ENCODE measurements at regions not wholly inside any gene's neighbourhood (a gene's known extent, or its start where the extent isn't known, plus 50 kb on each side); places are given as distances from the start of the nearest gene placed in this dataset.
"Not testable (repeated sequence)": the region's sequence is repeated elsewhere in the genome, so short reads cannot be mapped to it uniquely, and the experiment has no call there.

DNA sequence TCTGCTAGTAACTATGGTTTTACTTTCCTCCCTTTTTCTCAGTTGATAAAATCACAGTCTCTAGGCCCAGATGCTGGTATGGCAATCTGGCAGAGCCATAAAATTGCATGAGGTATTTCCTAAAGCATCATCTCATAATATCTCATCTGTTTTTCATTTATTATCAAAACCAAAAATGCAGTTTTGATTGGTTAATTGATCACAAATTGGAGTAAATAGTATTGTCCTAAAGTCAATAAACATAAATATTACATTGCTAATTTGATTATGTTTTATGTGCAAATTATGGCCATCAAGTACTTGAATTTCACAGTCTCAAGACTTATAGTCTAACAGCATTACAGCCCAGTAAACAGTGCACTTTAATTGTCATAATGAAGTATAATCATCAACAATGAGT is 2365.6 kb downstream of the ARAP2 start:
- DNase-seq (ENCODE audit: extremely low read depth in 1 of 2, low read depth in 1 of 2): no peak

DNA sequence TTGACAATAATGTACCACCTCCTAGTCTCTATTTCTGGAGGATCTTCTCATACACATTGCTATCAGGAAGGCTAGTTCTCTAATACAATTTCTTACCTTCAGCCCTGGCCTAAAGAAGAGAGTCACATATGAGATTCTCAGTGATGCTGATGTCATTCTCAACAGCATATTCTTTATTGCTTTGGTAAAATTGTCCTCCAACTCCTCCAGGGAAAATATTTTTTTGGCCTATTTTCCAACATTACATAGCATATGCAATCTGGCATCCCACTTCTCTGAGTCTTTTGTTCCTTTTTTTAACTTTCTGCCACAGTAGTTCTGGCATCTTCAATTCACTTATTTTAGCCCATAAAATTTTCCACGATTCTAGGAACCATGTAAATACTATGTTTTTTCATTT is 2363.1 kb downstream of the ARAP2 start:
- DNase-seq (ENCODE audit: extremely low read depth in 1 of 2, low read depth in 1 of 2): no peak

DNA sequence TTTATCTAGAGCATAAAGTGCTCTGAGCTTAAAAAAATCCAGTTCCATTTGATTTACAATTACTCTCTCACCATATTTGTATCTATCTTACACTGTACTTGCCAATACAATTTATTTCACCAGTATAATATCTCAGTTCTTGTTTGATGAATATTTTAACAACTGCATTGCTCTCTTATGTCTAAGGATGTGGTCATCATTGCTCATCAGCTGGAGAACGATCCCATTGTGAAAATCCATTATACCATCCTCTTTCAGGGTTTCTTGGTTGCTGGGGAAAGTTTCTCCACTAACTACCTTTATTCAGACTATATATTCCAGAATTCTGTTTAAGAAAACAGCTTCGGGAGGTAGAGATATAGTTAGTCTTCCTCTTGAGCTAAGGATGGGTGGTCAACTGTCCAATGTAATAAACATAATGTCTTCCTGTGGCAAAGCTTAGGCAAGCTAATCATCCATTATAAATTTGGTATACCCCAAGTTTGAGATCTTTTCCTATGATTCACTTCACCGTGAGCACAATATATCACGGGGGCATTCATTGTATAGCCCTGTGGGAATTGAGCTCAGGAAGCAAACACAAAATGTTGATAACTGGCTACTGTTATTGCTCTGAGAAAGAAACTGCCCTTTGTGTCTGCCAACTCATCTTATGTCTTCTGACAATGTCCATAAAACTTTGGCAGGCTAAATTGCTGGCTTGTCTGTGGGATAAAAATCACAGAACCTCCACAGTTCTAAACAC is 2361.9 kb downstream of the ARAP2 start:
- no peak for DNase-seq (ENCODE audit: extremely low read depth in 1 of 2, low read depth in 1 of 2)

DNA sequence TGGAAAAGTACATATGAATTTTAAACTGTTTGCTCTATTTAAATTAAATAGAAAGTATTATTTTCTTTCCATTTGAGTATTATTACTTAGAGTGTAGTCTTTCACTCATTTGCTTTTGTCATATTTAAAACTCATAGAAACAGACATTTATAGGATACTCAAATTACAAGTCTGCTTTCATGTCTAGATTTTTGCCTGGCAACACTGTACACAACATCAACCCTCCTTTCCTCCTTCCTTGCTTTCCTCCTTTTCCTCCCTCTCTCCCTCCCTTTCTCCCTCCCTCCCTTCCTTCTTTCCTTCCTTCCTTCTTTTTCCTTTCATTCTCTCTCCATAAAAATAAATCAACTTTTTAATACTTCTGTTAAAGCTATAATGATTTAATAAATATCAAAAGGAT is 2361.2 kb downstream of the ARAP2 start:
- DNase-seq (ENCODE audit: extremely low read depth in 1 of 2, low read depth in 1 of 2): no peak

DNA sequence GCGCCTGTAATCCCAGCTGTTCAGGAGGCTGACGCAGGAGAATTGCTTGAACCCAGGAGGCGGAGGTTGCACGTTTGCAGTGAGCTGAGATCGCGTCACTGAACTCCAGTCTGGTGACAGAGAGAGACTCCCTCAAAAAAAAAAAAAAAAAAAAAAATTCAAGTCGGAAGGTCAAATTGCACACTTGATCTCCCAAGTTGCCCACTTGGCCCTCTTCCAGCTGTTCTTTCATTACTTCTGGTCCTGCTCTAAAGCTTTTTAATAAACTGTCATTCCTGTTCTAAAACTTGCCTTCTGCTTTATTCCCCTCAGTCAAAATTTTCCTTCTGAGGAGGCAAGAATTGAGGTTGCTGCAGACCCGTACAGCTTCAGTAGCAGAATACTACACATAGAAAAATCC is 2358.0 kb downstream of the ARAP2 start:
- DNase-seq (ENCODE audit: extremely low read depth in 1 of 2, low read depth in 1 of 2): no peak

DNA sequence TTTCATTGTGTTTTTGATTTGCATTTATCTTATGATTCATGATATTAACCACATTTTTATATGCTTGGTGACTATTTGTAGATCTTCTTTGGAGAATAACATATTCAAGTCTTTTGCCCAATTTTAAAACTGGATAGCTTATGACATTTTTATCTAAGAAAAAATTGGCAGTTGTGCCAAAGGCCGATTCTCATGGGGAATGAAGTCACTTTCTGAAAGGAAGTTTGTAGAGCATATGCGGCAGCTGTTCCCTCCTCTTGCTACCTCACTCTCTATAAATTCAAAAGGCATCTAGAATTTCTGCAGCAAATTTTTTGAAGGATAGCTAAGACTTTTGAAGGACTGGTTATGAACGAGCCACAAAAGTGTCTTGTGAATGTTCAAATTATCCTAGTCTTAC is 2353.5 kb downstream of the ARAP2 start:
- DNase-seq (ENCODE audit: extremely low read depth in 1 of 2, low read depth in 1 of 2): no peak

DNA sequence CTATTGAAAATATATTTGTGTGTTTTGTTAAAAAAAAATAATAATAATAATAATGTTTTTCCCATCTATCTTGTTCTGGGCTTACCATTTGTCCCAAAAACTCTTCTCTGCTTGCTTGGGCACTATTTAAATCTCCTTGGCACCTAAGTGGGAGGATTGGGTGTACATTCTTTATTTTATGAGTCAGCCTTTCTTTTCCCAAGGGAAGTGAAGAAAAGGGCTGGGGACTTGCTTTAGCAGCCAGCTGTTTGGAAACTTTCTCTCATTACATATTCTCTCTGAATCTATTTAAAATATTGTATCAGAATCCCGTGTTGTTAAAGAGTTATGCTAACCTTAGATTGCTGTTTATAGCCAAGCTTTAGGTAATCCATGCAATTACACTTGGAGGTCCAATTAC is 2332.4 kb downstream of the ARAP2 start:
- no peak for DNase-seq (ENCODE audit: extremely low read depth in 1 of 2, low read depth in 1 of 2)

DNA sequence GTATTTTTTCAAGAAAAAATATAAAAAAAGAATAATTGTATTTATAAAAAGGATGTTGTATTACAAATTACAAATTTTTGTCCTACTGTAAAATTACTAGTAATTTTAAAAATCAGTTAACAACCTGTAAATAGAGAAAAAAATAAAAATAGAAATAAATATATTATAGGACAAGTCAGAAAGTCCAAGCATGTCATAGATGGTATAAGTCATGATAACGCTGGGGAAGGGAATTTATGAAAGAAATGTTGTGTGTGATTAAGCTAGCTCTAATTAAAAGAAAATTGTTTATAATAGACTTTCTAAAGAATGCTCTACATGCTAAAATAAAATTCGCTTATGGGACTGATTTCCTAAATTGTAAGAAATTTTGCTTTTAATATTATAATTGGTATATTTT is 2329.9 kb downstream of the ARAP2 start:
- DNase-seq (ENCODE audit: extremely low read depth in 1 of 2, low read depth in 1 of 2): no peak

DNA sequence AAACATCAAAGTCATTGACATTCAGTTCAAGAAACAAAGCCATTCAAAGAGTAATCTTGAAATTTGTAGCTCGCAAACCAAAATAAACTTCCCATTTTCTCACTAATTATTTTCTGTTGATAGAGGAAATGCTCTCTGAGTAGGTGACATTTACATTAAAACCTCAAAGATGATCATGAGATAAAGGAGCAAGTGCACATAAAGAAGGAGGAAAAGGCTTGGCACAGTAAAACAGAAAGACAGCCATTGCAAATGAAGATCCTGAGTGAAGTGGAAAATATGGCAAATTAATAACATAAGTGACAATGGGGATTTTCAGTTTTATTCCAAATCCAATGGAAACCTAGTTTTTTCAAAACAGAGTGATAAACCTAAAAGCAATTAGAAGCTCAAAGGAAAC is 2320.8 kb downstream of the ARAP2 start:
- DNase-seq (ENCODE audit: extremely low read depth in 1 of 2, low read depth in 1 of 2): no peak

DNA sequence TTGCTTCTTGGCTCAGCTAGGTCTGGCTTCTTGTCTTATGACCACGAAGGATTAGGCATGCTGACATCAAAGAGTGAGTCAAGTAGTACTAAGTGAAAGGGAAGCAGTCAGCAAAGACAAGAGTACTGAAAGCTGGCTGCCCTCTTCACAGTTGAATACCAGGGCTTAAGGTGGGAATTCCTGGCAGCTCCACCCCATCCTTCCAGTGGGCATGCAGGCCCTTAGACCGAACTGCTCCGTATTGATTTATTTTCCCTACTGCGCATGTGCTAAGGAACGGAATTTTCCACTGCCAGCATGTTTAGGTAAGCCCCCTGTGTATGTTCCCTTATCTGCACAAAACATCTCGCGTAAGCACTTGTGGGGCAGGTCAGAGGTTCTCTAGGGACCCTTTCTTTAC is 2320.1 kb downstream of the ARAP2 start:
- DNase-seq (ENCODE audit: extremely low read depth in 1 of 2, low read depth in 1 of 2): no peak

DNA sequence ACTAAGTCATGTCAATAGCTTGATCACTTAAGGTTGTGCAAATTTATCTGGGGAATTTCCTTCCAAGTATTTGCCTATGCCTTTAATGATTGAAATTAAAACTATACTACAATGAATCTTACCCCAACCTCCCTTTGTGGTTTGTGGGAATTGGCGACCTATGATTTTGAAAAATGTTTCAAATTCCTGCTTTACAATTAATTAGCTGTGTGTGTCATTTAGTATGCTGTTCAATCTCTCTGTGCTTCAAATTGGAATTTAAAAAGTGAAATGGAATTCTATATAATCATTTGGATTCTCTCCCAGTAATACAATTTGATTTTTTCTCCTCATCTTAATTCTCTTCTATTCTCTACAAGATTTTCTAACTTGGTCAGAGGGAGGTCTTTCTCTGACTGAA is 2319.5 kb downstream of the ARAP2 start:
- DNase-seq (ENCODE audit: extremely low read depth in 1 of 2, low read depth in 1 of 2): no peak

DNA sequence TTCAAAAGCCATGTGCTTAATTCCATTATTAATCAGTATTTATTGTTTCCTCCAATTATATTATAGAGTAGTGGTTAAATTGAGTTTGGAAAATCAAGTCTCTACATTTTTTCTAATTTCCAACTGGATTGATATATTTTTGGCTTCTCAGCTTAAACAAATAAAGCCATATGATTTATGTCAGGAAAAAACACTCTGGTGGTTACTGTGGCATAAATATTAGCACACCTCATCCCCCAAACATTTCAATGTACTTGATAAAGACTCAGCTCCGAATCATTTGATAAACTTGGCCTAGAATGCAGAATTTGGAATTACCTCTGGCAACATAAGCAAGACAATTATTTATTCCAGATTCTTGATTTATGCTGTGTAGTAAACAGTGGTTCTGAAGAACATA is 2313.8 kb downstream of the ARAP2 start:
- DNase-seq (ENCODE audit: extremely low read depth in 1 of 2, low read depth in 1 of 2): no peak

DNA sequence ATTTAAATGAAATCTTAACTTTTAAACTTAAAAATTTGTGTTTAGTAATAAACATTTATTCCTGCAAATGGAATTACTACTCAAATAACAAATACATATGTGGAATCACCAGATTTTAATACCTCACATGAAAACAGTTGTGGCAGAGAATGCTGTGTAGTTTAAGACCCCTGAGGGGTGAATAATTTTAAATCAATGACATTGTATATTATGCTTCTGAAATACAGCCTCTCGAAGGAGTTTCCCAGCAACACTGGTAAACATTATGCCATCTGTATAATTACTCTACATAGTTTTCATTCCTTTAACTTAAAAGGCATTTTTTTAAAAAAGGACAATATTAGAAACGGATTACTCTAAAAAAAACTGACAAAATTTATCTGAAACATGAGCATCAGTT is 2313.3 kb downstream of the ARAP2 start:
- no peak for DNase-seq (ENCODE audit: extremely low read depth in 1 of 2, low read depth in 1 of 2)

DNA sequence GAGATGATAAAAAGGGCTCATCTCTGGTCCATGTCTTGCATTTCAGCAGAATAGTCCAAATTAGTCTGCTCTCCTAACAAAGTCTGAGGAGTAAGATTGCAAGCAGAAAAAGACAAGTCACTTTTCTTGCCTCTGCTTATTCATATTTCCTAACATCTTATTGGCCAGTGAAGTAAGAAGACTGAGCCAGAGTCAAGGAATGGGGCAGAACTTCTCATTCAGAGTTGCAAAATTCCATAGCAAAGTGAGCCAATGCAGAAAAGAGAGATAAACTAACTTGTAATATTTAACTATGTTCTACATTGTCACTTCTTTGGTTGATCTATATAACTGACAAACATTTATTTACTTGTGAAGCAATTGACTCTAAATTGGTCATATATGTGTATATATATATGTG is 2304.0 kb downstream of the ARAP2 start:
- no peak for DNase-seq (ENCODE audit: extremely low read depth in 1 of 2, low read depth in 1 of 2)

DNA sequence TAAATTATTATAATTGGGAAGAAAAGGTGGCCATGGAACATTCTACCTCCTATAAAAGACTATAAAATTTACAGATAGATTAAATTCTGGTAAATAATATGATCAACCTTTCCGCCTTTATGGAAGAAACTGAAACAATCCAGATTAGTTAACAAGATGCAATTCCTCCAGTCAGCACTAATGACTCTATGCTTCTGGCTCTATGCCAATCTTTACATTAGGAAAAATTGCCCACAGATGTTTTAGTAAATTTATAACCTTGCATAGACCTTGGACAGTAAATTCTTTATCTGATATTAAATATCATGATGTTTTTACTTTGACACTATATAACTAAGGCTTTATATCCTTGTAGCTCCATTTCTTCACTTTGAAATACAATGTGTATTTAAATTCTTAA is 2302.5 kb downstream of the ARAP2 start:
- DNase-seq (ENCODE audit: extremely low read depth in 1 of 2, low read depth in 1 of 2): no peak

DNA sequence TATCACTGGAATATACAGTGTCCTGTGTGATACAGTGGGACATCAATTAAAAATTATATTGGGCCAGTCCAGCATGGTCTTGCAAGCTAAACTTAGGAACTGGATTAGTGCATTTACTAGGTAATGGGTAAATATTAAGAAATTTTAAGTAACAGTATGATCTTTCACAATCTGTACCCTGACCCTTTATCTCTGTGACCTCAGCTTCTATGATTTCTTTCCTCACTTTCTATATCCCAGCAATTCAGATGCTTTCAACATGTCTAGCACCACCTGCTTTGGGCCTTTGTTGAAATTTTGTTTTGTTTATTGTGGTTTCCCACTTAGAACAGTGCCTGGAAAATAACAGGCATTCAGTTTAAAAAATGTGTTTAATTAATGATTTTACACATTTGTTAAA is 2295.4 kb downstream of the ARAP2 start:
- no peak for DNase-seq (ENCODE audit: extremely low read depth in 1 of 2, low read depth in 1 of 2)

DNA sequence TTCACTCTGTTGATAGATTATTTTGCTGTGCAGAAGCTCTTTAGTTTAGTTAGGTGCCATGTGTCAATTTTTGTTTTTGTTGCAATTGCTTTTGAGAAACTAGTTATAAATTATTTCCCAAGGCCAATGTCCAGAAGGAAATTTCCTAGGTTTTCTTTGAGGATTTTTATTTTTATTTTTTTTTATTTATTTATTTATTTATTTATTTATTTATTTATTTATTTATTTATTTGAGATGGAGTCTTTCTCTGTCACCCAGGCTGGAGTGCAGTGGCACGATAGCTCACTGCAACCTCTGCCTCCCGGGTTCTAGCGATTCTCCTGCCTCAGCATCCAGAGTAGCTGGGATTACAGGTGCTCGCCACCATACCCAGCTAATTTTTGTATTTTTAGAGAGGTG is 2290.5 kb downstream of the ARAP2 start:
- not testable (repeated sequence) for DNase-seq (ENCODE audit: extremely low read depth in 1 of 2, low read depth in 1 of 2)

DNA sequence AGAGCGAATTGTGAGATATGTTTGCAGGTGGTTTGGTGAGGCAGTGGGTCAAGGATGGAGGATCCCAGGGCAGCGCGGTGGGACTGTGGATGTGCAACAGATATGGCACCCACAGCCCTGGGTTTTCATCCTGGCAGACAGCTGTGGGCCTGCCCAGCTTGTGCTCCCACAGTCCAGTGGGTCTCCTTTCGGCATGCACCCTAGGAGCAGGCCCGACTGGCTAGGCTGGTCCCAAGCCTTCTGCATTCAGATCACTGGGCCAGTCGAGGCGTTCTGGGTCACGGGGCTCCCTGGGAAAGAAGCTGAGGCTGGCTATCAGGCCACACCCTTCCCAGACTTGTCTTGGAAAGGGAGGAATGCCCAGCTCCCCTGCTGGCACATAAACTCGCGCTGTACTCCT is 2289.6 kb downstream of the ARAP2 start:
- DNase-seq (ENCODE audit: extremely low read depth in 1 of 2, low read depth in 1 of 2): no peak

DNA sequence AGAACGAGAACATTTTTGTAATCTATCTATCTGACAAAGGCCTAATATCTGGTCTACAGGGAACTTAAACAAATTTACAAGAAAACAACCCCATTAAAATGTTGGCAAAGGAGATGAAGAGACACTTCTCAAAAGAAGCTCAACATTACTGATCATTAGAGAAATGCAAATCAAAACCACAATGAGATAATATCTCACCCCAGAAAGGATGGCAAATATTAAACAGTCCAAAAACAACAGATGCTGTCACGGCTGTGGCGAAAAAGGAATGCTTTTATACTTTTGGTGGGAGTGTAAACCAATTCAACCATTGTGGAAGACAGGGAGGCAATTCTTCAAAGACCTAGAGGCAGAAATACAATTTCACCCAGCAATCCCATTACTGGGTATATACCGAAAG is 2284.8 kb downstream of the ARAP2 start:
- DNase-seq (ENCODE audit: extremely low read depth in 1 of 2, low read depth in 1 of 2): no peak

DNA sequence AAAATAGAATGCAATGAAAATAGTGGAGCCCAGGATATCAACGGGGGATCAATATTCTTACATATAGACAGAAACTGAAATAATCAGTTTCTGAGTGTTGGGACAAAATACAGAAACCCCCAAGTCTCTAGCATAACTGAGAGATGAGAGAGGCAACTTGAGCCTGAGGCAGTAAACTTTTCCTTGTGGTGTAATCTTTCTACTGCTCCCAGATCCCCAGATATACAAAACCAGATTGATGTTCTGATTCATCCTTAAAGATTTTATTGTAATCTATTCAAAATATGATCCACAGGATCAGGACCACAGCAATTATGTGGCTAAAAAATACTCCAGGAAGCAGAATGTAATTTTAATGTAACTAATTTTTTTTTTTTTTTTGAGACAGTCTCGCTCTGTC is 2282.6 kb downstream of the ARAP2 start:
- DNase-seq (ENCODE audit: extremely low read depth in 1 of 2, low read depth in 1 of 2): no peak

DNA sequence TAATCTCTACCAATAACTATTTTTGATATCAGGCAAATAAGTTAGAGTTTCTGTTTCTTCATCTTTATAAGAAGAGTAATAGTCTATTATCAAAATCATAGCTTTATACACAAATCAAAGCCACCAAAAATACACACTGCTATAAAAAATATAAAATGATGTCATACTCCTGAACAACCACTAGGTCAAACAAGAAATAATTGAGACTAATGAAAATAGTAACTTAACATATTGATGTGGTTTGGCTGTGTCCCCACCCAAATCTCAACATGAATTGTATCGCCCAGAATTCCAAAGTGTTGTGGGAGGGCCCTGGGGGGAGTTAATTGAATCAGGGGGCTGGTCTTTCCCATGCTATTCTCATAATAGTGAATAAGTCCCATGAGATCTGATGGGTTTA is 2277.5 kb downstream of the ARAP2 start:
- DNase-seq (ENCODE audit: extremely low read depth in 1 of 2, low read depth in 1 of 2): no peak

DNA sequence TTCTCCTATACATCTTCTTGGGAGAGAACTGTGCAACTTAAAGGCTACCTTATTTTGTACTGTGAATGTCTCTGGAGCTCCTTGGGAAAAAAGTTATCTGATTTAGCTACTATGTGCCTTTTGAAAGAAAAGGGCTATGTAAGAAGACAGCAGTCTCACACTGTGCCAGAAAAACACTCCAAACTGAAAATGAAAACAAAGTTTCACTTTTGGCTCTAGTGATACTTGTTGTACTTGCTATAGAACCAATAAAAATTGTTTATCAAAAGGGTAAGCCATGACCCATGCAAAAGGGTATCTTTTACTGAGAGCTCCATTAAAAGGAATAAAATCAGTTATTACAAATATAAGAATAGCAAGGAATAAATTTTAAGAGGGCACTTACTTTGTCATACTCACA is 2270.0 kb downstream of the ARAP2 start:
- DNase-seq (ENCODE audit: extremely low read depth in 1 of 2, low read depth in 1 of 2): no peak

DNA sequence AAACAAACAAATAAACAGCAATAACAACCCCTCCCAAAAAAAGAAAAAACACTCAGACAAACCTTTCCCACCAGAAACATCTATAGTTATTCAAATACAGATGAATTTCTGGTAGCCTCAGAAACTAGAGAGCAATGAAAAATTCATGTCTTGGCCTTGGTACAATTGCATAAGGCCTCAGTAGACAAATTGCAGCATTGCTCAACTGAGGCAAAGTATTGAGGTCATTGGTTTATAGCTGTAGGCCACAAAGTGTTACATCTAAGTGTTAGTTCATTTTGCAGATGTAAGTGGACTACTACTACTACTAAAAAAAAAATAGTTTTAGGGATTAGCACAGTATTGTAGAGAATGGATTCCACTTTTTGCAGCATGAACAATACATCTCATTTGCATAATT is 2268.3 kb downstream of the ARAP2 start:
- DNase-seq (ENCODE audit: extremely low read depth in 1 of 2, low read depth in 1 of 2): no peak

Data from stimulated activated CD8-positive, alpha-beta memory T cell treated with anti-CD3 and anti-CD28 coated beads, Interleukin-7, amount 100 ng/mL, for 48 hours (primary cell).